HL-60 (cell line): ENCODE measurements at regions not wholly inside any gene's neighbourhood (a gene's known extent, or its start where the extent isn't known, plus 50 kb on each side); places are given as distances from the start of the nearest gene placed in this dataset.

ENCODE experiments used
- DNase-seq, 2 experiments: peaks; one replicate each; pipeline ENCODE4 v3.0.0-alpha.2; 2010 to 2020; ENCODE audit warnings: low read depth in 1 of 2, low spot score in 1 of 2
- H3K27ac ChIP-seq: fragments of 250-450 bp; sonication (Bioruptor Pico); replicated peaks from 2 replicates; pipeline ENCODE4 v1.5.1; 2020; ENCODE audit warnings: mild to moderate bottlenecking, moderate library complexity
- H3K27me3 ChIP-seq: fragments of 250-450 bp; sonication (Bioruptor Pico); 2 replicates; pipeline ENCODE4 v1.5.1; 2021; ENCODE audit warnings: mild to moderate bottlenecking, moderate library complexity; ENCODE audit not compliant: insufficient read depth, poor library complexity, severe bottlenecking
- H3K4me3 ChIP-seq: replicated peaks from 2 replicates; pipeline ENCODE4 v1.5.1; 2011; ENCODE audit warnings: mild to moderate bottlenecking, control low read depth, low read length; ENCODE audit not compliant: insufficient read depth
- CTCF ChIP-seq: IDR thresholded peaks from one replicate; pipeline ENCODE4 v1.5.1; 2011; ENCODE audit warnings: low read length, control low read depth, inconsistent platforms; ENCODE audit not compliant: insufficient read depth
- GABPA ChIP-seq: IDR thresholded peaks from 2 replicates; pipeline ENCODE4 v1.6.1; 2012; ENCODE audit warnings: low read depth
- POLR2AphosphoS5 ChIP-seq: IDR thresholded peaks from 2 replicates; pipeline ENCODE4 v1.6.1; 2012; ENCODE audit warnings: low read depth
- REST ChIP-seq: IDR thresholded peaks from 2 replicates; pipeline ENCODE4 v1.6.1; 2012; ENCODE audit warnings: low read depth; ENCODE audit not compliant: insufficient replicate concordance
- SPI1 ChIP-seq: IDR thresholded peaks from 2 replicates; pipeline ENCODE4 v1.6.1; 2012; ENCODE audit warnings: low read depth, mild to moderate bottlenecking, borderline replicate concordance

DNA sequence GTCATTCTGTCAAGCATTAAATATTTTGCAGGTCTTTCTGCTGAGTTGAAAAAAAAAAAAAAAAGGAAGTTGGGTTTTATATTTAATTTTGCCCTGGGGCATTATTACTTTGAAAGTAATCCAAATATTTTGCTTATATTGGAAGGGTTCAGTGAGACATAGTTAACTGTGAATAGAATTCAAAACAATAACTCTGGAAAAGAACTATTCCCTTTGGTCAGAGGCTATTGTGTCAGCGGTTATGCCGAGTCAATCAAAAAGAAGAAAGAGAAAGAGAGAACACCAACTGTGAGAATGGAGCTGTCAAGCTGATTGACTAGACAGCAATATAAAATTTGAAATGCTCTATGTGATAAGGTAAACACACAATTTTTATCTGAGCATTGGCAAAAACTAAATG is 761.7 kb downstream of the ADGRL2 start:
- no peak overlapping the region for H3K27ac ChIP-seq
- TF ChIP-seq POLR2AphosphoS5 (no peak), SPI1 (no peak), REST (no peak), GABPA (no peak), CTCF (no peak)
- no peak for DNase-seq
- no peak overlapping the region for H3K4me3 ChIP-seq
- H3K27me3 ChIP-seq: no peaks in the 10 kb centered on the region

GRCh38 chr1:82560566-82560965 is 759.8 kb downstream of the ADGRL2 start:
- H3K4me3 ChIP-seq: no peak overlapping the region
- DNase-seq: no peak
- no peaks in the 10 kb centered on the region for H3K27me3 ChIP-seq
- H3K27ac ChIP-seq: no peak overlapping the region
- TF ChIP-seq POLR2AphosphoS5 (no peak), REST (no peak), GABPA (no peak), SPI1 (no peak), CTCF (no peak)

DNA sequence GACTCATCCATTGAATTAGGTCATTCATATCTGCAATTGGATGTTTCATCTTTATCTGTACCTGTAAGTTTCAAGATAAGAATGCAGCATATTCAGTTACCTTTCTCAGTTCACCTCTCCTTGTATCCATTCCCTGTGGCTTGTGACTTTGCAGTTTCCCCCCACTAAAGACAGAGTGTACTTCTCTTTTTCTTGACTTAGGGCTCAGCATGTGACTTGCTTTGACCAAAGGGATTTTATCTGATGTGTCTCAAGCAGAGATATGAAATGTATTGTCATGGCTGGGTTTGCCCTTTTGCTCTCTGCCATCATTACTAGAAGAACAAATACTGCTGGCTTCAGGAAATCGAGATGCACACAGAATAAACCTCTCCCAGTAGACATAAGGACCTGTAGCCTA is 754.8 kb downstream of the ADGRL2 start:
- H3K4me3 ChIP-seq: no peak overlapping the region
- no peak overlapping the region for H3K27ac ChIP-seq
- no peaks in the 10 kb centered on the region for H3K27me3 ChIP-seq
- TF ChIP-seq POLR2AphosphoS5: no peak
- no peak for TF ChIP-seq REST
- no peak for TF ChIP-seq GABPA
- TF ChIP-seq CTCF: no peak
- no peak for TF ChIP-seq SPI1
- DNase-seq: no peak
